ENCODE measurements at regions not wholly inside any gene's neighbourhood (a gene's known extent, or its start where the extent isn't known, plus 50 kb on each side); places are given as distances from the start of the nearest gene placed in this dataset.
"Not testable (repeated sequence)": the region's sequence is repeated elsewhere in the genome, so short reads cannot be mapped to it uniquely, and the experiment has no call there.

- DNase-seq, result no peak
These were observed 150.6 kb upstream of the AFDN start for GRCh38 chr6:167676000-167676665.

- no peak for DNase-seq
These were observed 149.9 kb upstream of the AFDN start for GRCh38 chr6:167676666-167677421.

- no peak for DNase-seq
These were observed 149.3 kb upstream of the AFDN start for GRCh38 chr6:167677422-167677789.

GRCh38 chr6:167678102-167679101 is 148.3 kb upstream of the AFDN start:
- DNase-seq, result no peak

GRCh38 chr6:167679122-167679736 is 147.5 kb upstream of the AFDN start:
- DNase-seq, result no peak

GRCh38 chr6:167679790-167680604 is 146.7 kb upstream of the AFDN start:
- DNase-seq, result no peak

- no peak for DNase-seq
These were observed 146.0 kb upstream of the AFDN start for GRCh38 chr6:167680605-167681149.

- DNase-seq, result no peak
These were observed 144.6 kb upstream of the AFDN start for GRCh38 chr6:167682125-167682524.

- no peak for DNase-seq
These were observed 144.1 kb upstream of the AFDN start for GRCh38 chr6:167682546-167683027.

GRCh38 chr6:167683028-167683862 is 143.5 kb upstream of the AFDN start:
- DNase-seq, result no peak

- no peak for DNase-seq
These were observed 142.2 kb upstream of the AFDN start for GRCh38 chr6:167684276-167685104.

GRCh38 chr6:167685654-167686053 is 141.1 kb upstream of the AFDN start:
- DNase-seq, result no peak

GRCh38 chr6:167686204-167686893 is 140.4 kb upstream of the AFDN start:
- no peak for DNase-seq

- no peak for DNase-seq
These were observed 139.5 kb upstream of the AFDN start for GRCh38 chr6:167687116-167687725.

- no peak for DNase-seq
These were observed 138.6 kb upstream of the AFDN start for GRCh38 chr6:167688123-167688522.

GRCh38 chr6:167689278-167689677 is 137.4 kb upstream of the AFDN start:
- no peak for DNase-seq

GRCh38 chr6:167689751-167690150 is 137.0 kb upstream of the AFDN start:
- no peak for DNase-seq

- not testable (repeated sequence) for DNase-seq
These were observed 136.4 kb upstream of the AFDN start for GRCh38 chr6:167690167-167690922.

Measured in CD4-positive, alpha-beta T cell treated with Interferon alpha-2 for 1 hour (primary cell).